ENCODE measurements at regions not wholly inside any gene's neighbourhood (a gene's known extent, or its start where the extent isn't known, plus 50 kb on each side); places are given as distances from the start of the nearest gene placed in this dataset.

DNA sequence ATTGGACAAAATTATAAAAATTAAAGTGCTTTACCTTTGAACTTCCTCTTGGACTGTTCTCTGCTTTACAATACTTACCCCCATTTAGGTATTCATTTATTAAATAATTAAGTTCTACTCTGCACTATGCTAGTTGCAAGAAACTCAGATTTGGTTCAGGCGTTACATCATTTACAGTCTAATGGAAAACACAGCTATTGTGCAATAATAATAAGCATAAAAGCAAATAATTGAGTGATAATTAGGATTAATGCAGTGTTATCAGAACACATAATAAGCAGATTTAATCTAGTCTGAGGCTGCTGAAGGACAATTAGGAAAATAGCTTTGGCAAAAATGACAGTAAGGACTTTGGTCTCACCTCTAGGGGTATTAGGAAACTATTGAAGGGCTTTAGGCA is 493.2 kb upstream of the ADARB2 start:
- Histone ChIP-seq H3K4me1 (ENCODE audit: insufficient read depth, low read length) (no peaks in the 10 kb centered on the region), H4K8ac (replicated peaks; ENCODE audit: insufficient read length, low read depth, low read length) (no peak overlapping the region), H3K4ac (ENCODE audit: low read depth, low read length) (no peak overlapping the region), H3K4me2 (ENCODE audit: insufficient read depth, insufficient read length, low read length) (no peak overlapping the region), H2BK15ac (ENCODE audit: low read depth, low read length) (no peak overlapping the region), H3T11ph (ENCODE audit: low read length) (no peak overlapping the region), H2BK5ac (ENCODE audit: insufficient read length, low read length) (no peak overlapping the region), H2BK20ac (ENCODE audit: low read depth, low read length, poor library complexity, severe bottlenecking) (no peak overlapping the region), H3K9me3 (ENCODE audit: control insufficient read depth, low read depth, low read length) (no peaks in the 10 kb centered on the region), H4K20me1 (ENCODE audit: control insufficient read depth, insufficient read depth, insufficient read length) (no peaks in the 10 kb centered on the region), H3K27ac (ENCODE audit: insufficient read length, low read depth, low read length) (no peak overlapping the region), H3K23me2 (ENCODE audit: insufficient read length, low read depth, low read length, poor library complexity, severe bottlenecking) (no peaks in the 10 kb centered on the region), H3K14ac (ENCODE audit: insufficient read depth, low read length) (no peak overlapping the region), H3K27me3 (ENCODE audit: insufficient read depth, low read length) (no peaks in the 10 kb centered on the region), H3K18ac (ENCODE audit: insufficient read length, low read depth, low read length) (no peak overlapping the region), H4K5ac (ENCODE audit: insufficient read length, low read depth, low read length) (no peak overlapping the region), H3K23ac (ENCODE audit: insufficient read length, low read depth, low read length) (no peak overlapping the region), H2BK12ac (ENCODE audit: insufficient read length, low read depth, low read length) (no peak overlapping the region), H3K79me2 (ENCODE audit: insufficient read depth, low read length) (no peaks in the 10 kb centered on the region), H3K56ac (ENCODE audit: insufficient read length, low read depth, low read length) (no peak overlapping the region), H2BK120ac (ENCODE audit: low read depth, low read length, poor library complexity, severe bottlenecking) (no peak overlapping the region), H3K9ac (ENCODE audit: extremely low read depth, insufficient read length, low read length) (no peak overlapping the region), H4K91ac (ENCODE audit: insufficient read length, low read depth, low read length) (no peak overlapping the region), H3K79me1 (ENCODE audit: insufficient read depth, low read depth, low read length, poor library complexity, severe bottlenecking) (no peaks in the 10 kb centered on the region), H2AK5ac (ENCODE audit: insufficient read length, low read length) (no peak overlapping the region), H2AFZ (ENCODE audit: low read length) (no peak overlapping the region)
- H3K9me3 Mint-ChIP-seq = 0 out of 5 replicates have a peak, but pooled peaks cover 0 to 2% of the 10 kb centered on the region in 2 experiments
- H3K4me1 Mint-ChIP-seq = no peaks in the 10 kb centered on the region
- WGBS (ENCODE audit: extremely low coverage, insufficient read length, low lambda C conversion rate) = no CpG with 5 or more reads among the region's 1 CpG
- TF ChIP-seq, protein P1, sequence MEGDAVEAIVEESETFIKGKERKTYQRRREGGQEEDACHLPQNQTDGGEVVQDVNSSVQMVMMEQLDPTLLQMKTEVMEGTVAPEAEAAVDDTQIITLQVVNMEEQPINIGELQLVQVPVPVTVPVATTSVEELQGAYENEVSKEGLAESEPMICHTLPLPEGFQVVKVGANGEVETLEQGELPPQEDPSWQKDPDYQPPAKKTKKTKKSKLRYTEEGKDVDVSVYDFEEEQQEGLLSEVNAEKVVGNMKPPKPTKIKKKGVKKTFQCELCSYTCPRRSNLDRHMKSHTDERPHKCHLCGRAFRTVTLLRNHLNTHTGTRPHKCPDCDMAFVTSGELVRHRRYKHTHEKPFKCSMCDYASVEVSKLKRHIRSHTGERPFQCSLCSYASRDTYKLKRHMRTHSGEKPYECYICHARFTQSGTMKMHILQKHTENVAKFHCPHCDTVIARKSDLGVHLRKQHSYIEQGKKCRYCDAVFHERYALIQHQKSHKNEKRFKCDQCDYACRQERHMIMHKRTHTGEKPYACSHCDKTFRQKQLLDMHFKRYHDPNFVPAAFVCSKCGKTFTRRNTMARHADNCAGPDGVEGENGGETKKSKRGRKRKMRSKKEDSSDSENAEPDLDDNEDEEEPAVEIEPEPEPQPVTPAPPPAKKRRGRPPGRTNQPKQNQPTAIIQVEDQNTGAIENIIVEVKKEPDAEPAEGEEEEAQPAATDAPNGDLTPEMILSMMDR (conservative IDR thresholded peaks at IDR 0.05) = no peak
- H3K4me3 Mint-ChIP-seq = no peak overlapping the region
- no peak for DNase-seq
- H3K36me3 Mint-ChIP-seq (ENCODE audit: insufficient read depth in 1 of 3, low read depth in 3 of 3) = no peaks in the 10 kb centered on the region
- H3K27me3 Mint-ChIP-seq (ENCODE audit: low read depth) = no peaks in the 10 kb centered on the region
- no peak overlapping the region for H3K27ac Mint-ChIP-seq
